ENCODE measurements at regions not wholly inside any gene's neighbourhood (a gene's known extent, or its start where the extent isn't known, plus 50 kb on each side); places are given as distances from the start of the nearest gene placed in this dataset.

DNA sequence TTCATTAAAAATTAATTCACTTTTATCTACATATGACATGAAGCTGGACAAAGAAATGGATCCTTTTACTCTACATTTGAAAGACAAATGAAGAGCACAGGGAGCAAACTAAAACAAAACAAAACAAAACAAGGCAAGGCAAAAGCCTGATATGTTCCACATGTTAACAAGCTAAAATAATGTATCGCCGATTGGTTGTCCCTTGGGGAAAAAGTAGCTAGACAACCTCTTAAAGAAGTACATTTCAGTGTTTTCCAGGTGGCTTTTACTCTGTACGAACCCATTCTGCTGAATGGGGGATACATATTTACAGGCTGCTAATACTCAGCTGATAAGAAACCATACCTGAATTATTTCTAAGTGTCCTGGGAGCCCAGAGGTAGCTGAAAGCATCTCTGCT is 493.0 kb upstream of the TBL1XR1 start:
- WGBS (ENCODE audit: insufficient coverage): no CpG with 5 or more reads among the region's 3 CpGs
- Mint-ChIP-seq H3K27me3 (no peaks in the 10 kb centered on the region), H3K9me3 (no peaks in the 10 kb centered on the region), H3K4me3 (no peak overlapping the region), H3K27ac (no peak overlapping the region), H3K36me3 (no peaks in the 10 kb centered on the region), H3K4me1 (peaks cover 9 to 12% (median 9%) of the 10 kb centered on the region in 3 donors)
- POLR2A ChIA-PET: no interaction called here
- no peak overlapping the region for H3K27ac ChIP-seq (ENCODE audit: low read length)
- CTCF ChIA-PET: interaction anchor here in 1 of 2 donors (0.6 to 1.0 kb wide), 2 partner anchors 148 to 166 kb away, joined by 3 to 4 read pairs; no protein-coding TSS in a partner anchor
- H3K4me3 ChIP-seq (ENCODE audit: control insufficient read depth in 1 of 2, extremely low read depth in 1 of 2, low read length in 1 of 2): no peak overlapping the region
- no peaks in the 10 kb centered on the region for H3K9me3 ChIP-seq
- H3K36me3 ChIP-seq (ENCODE audit: control insufficient read depth in 2 of 2, extremely low read depth in 1 of 2, insufficient read depth in 1 of 2, low read length in 1 of 2): no peaks in the 10 kb centered on the region
- H3K27me3 ChIP-seq (replicated peaks in 1 of 2; ENCODE audit: control insufficient read depth in 2 of 2, extremely low read depth in 1 of 2, insufficient read depth in 2 of 2, low read length in 1 of 2): no peaks in the 10 kb centered on the region
- no peak for ATAC-seq (replicated peaks in 1 of 4)
- no peak for DNase-seq
- peaks cover 0 to 3% of the 10 kb centered on the region in 2 experiments for H3K4me1 ChIP-seq (ENCODE audit: control insufficient read depth in 1 of 2, extremely low read depth in 1 of 2, insufficient read depth in 2 of 2, low read length in 2 of 2)

DNA sequence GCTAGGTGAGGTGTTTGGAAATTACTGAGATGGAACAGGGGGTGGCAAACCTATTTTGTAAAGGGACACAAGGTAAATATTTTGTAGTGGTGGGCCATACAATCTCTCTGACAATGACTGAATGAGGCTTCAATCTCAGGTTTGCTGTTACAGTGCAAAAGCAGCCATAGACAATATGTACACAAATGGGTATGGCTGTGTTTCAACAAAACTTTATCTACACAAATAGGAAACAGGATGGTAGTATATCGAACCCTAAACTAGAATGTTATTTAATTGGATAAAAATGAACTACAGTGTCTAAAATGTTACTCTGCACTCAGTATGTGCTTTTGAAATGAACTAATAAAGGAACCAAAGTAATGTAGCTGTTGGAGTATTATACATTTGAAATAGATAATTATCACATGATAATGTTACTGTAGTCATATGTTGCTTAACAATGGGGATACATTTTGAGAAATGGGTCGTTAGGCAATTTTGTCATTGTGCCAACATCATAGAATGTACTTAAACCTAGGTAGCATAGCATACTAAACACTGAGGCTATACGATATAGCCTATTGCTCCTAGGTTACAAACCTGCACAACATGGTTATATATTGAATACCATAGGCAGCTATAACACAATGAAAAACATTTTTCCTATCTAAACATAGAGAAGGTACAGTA is 495.2 kb upstream of the TBL1XR1 start:
- H3K36me3 ChIP-seq (ENCODE audit: control insufficient read depth in 2 of 2, extremely low read depth in 1 of 2, insufficient read depth in 1 of 2, low read length in 1 of 2): no peaks in the 10 kb centered on the region
- H3K27me3 ChIP-seq (replicated peaks in 1 of 2; ENCODE audit: control insufficient read depth in 2 of 2, extremely low read depth in 1 of 2, insufficient read depth in 2 of 2, low read length in 1 of 2): no peaks in the 10 kb centered on the region
- POLR2A ChIA-PET: no interaction called here
- no peaks in the 10 kb centered on the region for H3K9me3 ChIP-seq
- no CpG with 5 or more reads among the region's 3 CpGs for WGBS (ENCODE audit: insufficient coverage)
- Mint-ChIP-seq H3K4me1 (peaks cover 9 to 12% (median 9%) of the 10 kb centered on the region in 3 donors), H3K9me3 (no peaks in the 10 kb centered on the region), H3K27ac (no peak overlapping the region), H3K36me3 (no peaks in the 10 kb centered on the region), H3K4me3 (no peak overlapping the region), H3K27me3 (no peaks in the 10 kb centered on the region)
- no peak overlapping the region for H3K4me3 ChIP-seq (ENCODE audit: control insufficient read depth in 1 of 2, extremely low read depth in 1 of 2, low read length in 1 of 2)
- no peak for ATAC-seq (replicated peaks in 1 of 4)
- no peak overlapping the region for H3K27ac ChIP-seq (ENCODE audit: low read length)
- CTCF ChIA-PET: no interaction called here
- peaks cover 0 to 3% of the 10 kb centered on the region in 2 experiments for H3K4me1 ChIP-seq (ENCODE audit: control insufficient read depth in 1 of 2, extremely low read depth in 1 of 2, insufficient read depth in 2 of 2, low read length in 2 of 2)
- DNase-seq: no peak

DNA sequence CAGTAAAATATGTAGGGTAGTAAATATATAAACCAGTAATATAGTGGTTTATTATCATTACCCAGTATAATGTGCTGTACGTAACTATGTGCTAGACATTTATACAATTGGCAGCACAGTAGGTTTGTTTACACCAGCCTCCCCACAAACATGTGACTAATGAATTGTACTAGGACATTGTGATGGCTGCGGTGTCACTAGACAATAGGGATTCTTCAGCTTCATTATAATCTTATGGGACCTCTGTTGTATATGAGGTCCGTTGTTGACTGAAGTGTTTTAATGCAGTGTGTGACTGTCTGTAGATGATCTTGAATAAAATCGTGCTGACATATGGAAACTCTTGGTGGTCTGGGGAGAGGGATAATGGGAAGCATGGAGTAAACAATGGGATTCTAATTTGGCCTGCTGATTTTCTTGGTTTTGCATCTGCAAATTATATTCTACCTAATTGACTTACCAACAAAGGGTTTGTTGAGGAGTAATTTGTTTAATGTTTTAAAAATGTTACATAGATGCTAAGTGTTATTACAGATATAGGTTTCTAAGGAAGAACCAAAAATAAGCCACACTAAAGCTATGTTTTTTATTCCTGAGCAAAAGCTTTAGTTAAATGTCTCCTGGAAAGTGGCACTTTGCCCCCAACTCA is 496.5 kb upstream of the TBL1XR1 start:
- no peak overlapping the region for H3K27ac Mint-ChIP-seq
- H3K4me1 ChIP-seq (ENCODE audit: control insufficient read depth in 1 of 2, extremely low read depth in 1 of 2, insufficient read depth in 2 of 2, low read length in 2 of 2): peaks cover 0 to 3% of the 10 kb centered on the region in 2 experiments
- H3K27ac ChIP-seq (ENCODE audit: low read length): no peak overlapping the region
- 93% methylated on average over 2 of the region's 4 CpGs for WGBS (ENCODE audit: insufficient coverage)
- H3K9me3 Mint-ChIP-seq: no peaks in the 10 kb centered on the region
- H3K36me3 ChIP-seq (ENCODE audit: control insufficient read depth in 2 of 2, extremely low read depth in 1 of 2, insufficient read depth in 1 of 2, low read length in 1 of 2): no peaks in the 10 kb centered on the region
- H3K4me3 ChIP-seq (ENCODE audit: control insufficient read depth in 1 of 2, extremely low read depth in 1 of 2, low read length in 1 of 2): no peak overlapping the region
- H3K4me3 Mint-ChIP-seq: no peak overlapping the region
- no peaks in the 10 kb centered on the region for H3K27me3 ChIP-seq (replicated peaks in 1 of 2; ENCODE audit: control insufficient read depth in 2 of 2, extremely low read depth in 1 of 2, insufficient read depth in 2 of 2, low read length in 1 of 2)
- H3K36me3 Mint-ChIP-seq: no peaks in the 10 kb centered on the region
- ATAC-seq (replicated peaks in 1 of 4) (no peak), DNase-seq (no peak)
- ChIA-PET CTCF (no interaction called here), POLR2A (no interaction called here)
- peaks cover 9 to 12% (median 9%) of the 10 kb centered on the region in 3 donors for H3K4me1 Mint-ChIP-seq
- no peaks in the 10 kb centered on the region for H3K9me3 ChIP-seq
- no peaks in the 10 kb centered on the region for H3K27me3 Mint-ChIP-seq

DNA sequence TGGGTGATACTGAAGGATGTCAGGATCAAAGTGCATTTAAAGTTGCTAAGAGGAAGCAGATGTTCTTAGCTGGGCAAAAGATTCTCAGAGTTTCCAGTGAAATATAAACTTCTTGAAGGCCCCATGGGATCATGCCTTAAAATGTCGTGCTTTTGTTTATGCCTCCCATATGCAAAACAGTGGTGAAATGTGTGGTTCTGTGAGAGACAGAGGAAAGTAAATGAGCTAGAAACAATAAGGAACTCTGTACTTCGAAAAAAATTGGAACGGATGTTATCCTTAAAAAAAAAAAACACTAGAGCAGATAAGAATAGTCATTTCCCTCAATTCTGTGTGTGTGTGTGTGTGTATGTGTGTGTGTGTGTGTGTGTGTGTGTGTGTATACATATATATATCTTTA is 497.0 kb upstream of the TBL1XR1 start:
- no peak overlapping the region for H3K4me3 ChIP-seq (ENCODE audit: control insufficient read depth in 1 of 2, extremely low read depth in 1 of 2, low read length in 1 of 2)
- Mint-ChIP-seq H3K4me3 (no peak overlapping the region), H3K27me3 (no peaks in the 10 kb centered on the region), H3K27ac (no peak overlapping the region), H3K36me3 (no peaks in the 10 kb centered on the region), H3K9me3 (no peaks in the 10 kb centered on the region), H3K4me1 (peaks cover 9 to 12% (median 9%) of the 10 kb centered on the region in 3 donors)
- CTCF ChIA-PET: no interaction called here
- no peak overlapping the region for H3K27ac ChIP-seq (ENCODE audit: low read length)
- ATAC-seq (replicated peaks in 1 of 4) (no peak), DNase-seq (no peak)
- no peaks in the 10 kb centered on the region for H3K27me3 ChIP-seq (replicated peaks in 1 of 2; ENCODE audit: control insufficient read depth in 2 of 2, extremely low read depth in 1 of 2, insufficient read depth in 2 of 2, low read length in 1 of 2)
- WGBS (ENCODE audit: insufficient coverage): no CpG with 5 or more reads among the region's 3 CpGs
- POLR2A ChIA-PET: no interaction called here
- no peaks in the 10 kb centered on the region for H3K36me3 ChIP-seq (ENCODE audit: control insufficient read depth in 2 of 2, extremely low read depth in 1 of 2, insufficient read depth in 1 of 2, low read length in 1 of 2)
- peaks cover 0 to 3% of the 10 kb centered on the region in 2 experiments for H3K4me1 ChIP-seq (ENCODE audit: control insufficient read depth in 1 of 2, extremely low read depth in 1 of 2, insufficient read depth in 2 of 2, low read length in 2 of 2)
- H3K9me3 ChIP-seq: no peaks in the 10 kb centered on the region

DNA sequence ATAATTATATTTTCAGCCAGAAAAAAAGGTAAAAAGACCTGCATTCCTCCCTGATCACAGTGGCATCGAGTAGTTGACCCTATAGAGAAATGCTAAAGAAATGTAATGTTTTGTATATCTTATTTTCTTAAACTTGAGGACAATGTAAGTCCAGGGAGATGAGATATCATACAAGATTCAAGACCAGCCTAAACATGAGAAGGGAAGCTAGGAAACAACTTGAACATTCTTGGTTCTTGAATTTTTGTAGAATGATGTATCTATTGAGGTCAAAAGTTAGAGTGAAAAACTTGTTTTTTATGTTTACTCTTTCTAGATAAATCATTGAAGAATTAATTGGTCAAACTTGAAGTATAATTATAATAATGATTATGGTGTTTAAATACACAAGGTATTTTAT is 497.7 kb upstream of the TBL1XR1 start:
- Histone ChIP-seq H3K4me1 (ENCODE audit: control insufficient read depth in 1 of 2, extremely low read depth in 1 of 2, insufficient read depth in 2 of 2, low read length in 2 of 2) (peaks cover 0 to 3% of the 10 kb centered on the region in 2 experiments), H3K9me3 (no peaks in the 10 kb centered on the region), H3K27me3 (replicated peaks in 1 of 2; ENCODE audit: control insufficient read depth in 2 of 2, extremely low read depth in 1 of 2, insufficient read depth in 2 of 2, low read length in 1 of 2) (no peaks in the 10 kb centered on the region), H3K36me3 (ENCODE audit: control insufficient read depth in 2 of 2, extremely low read depth in 1 of 2, insufficient read depth in 1 of 2, low read length in 1 of 2) (no peaks in the 10 kb centered on the region), H3K27ac (ENCODE audit: low read length) (no peak overlapping the region), H3K4me3 (ENCODE audit: control insufficient read depth in 1 of 2, extremely low read depth in 1 of 2, low read length in 1 of 2) (no peak overlapping the region)
- Mint-ChIP-seq H3K4me3 (no peak overlapping the region), H3K9me3 (no peaks in the 10 kb centered on the region), H3K27me3 (no peaks in the 10 kb centered on the region), H3K36me3 (no peaks in the 10 kb centered on the region), H3K4me1 (peaks cover 9 to 12% (median 9%) of the 10 kb centered on the region in 3 donors), H3K27ac (no peak overlapping the region)
- no CpG with 5 or more reads among the region's 1 CpG for WGBS (ENCODE audit: insufficient coverage)
- ATAC-seq (replicated peaks in 1 of 4): no peak
- no peak for DNase-seq
- CTCF ChIA-PET: no interaction called here
- POLR2A ChIA-PET: no interaction called here

DNA sequence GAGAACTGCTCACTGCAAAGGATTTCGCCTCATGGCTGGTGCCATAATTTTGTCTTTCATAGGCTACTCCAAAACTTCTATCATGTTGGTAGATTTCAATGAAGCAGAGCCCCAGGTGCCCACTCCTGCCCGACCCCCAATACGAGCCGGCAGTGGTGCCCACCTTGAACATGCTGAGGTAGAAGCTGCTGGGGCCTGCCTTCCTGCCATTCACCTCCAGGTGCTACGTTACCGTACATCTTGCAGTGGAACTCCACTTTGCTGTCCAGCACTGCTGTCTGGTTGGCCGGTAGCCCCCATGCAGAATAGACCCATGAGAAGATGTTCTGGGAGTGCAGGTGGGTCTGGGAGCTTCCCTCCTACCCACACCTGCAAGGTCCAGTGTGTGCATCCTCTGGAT is 502.8 kb upstream of the TBL1XR1 start:
- H3K27ac ChIP-seq (ENCODE audit: low read length): no peak overlapping the region
- Mint-ChIP-seq H3K4me1 (no peaks in the 10 kb centered on the region), H3K27me3 (no peaks in the 10 kb centered on the region), H3K9me3 (no peaks in the 10 kb centered on the region), H3K27ac (no peak overlapping the region), H3K36me3 (no peaks in the 10 kb centered on the region), H3K4me3 (no peak overlapping the region)
- H3K27me3 ChIP-seq (replicated peaks in 1 of 2; ENCODE audit: control insufficient read depth in 2 of 2, extremely low read depth in 1 of 2, insufficient read depth in 2 of 2, low read length in 1 of 2): no peaks in the 10 kb centered on the region
- no peaks in the 10 kb centered on the region for H3K9me3 ChIP-seq
- CTCF ChIA-PET: no interaction called here
- no peaks in the 10 kb centered on the region for H3K36me3 ChIP-seq (ENCODE audit: control insufficient read depth in 2 of 2, extremely low read depth in 1 of 2, insufficient read depth in 1 of 2, low read length in 1 of 2)
- POLR2A ChIA-PET: interaction anchor here in 1 of 2 donors (0.6 kb wide), 2 partner anchors 87 to 219 kb away, joined by 6 to 7 read pairs; no protein-coding TSS in a partner anchor
- no peaks in the 10 kb centered on the region for H3K4me1 ChIP-seq (ENCODE audit: control insufficient read depth in 1 of 2, extremely low read depth in 1 of 2, insufficient read depth in 2 of 2, low read length in 2 of 2)
- ATAC-seq (replicated peaks in 1 of 4): no peak
- no peak for DNase-seq
- WGBS (ENCODE audit: insufficient coverage): 100% methylated on average over 3 of the region's 7 CpGs
- H3K4me3 ChIP-seq (ENCODE audit: control insufficient read depth in 1 of 2, extremely low read depth in 1 of 2, low read length in 1 of 2): no peak overlapping the region
